ENCODE measurements at regions not wholly inside any gene's neighbourhood (a gene's known extent, or its start where the extent isn't known, plus 50 kb on each side); places are given as distances from the start of the nearest gene placed in this dataset.

DNA sequence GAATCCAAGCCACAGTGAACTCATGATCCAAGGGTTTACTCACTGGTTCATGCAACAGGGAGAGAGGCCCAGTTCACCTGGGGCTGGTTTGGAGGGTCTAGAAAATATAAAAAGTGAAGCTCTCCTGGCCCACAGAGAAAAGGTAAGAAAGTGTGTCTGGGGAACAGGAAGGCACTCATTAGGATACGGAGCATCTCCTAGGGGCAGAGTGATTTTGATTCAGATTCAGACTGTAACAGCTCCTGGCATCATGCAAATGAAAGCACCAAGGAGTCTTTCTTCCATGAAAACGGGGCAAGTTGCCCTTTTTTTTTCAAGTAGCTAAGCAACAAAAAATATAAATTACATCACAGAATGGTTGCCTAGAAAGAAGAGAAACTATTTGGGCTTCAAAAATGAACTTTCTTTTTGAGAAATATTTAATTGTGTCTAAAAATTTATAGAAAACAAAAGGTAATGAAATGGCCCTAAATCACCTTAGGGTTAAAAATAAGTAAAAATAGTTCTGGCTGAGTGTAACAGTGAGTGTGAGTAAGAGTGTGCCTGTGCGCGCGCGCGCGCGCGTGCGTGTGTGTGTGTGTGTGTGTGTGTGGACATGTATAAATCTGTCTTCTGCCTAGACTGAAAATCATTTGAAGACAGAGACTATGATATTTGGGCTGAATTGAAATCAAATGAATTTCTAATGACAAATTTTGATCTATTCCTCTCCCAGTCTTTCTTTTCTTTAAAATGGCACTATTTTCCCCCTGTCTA, 177.8 kb upstream of the ZNF462 start:
- no peak for TF ChIP-seq EZH2 (optimal IDR thresholded peaks at IDR 0.05; ENCODE audit: low read depth, low read length)
- TF ChIP-seq, protein P1, sequence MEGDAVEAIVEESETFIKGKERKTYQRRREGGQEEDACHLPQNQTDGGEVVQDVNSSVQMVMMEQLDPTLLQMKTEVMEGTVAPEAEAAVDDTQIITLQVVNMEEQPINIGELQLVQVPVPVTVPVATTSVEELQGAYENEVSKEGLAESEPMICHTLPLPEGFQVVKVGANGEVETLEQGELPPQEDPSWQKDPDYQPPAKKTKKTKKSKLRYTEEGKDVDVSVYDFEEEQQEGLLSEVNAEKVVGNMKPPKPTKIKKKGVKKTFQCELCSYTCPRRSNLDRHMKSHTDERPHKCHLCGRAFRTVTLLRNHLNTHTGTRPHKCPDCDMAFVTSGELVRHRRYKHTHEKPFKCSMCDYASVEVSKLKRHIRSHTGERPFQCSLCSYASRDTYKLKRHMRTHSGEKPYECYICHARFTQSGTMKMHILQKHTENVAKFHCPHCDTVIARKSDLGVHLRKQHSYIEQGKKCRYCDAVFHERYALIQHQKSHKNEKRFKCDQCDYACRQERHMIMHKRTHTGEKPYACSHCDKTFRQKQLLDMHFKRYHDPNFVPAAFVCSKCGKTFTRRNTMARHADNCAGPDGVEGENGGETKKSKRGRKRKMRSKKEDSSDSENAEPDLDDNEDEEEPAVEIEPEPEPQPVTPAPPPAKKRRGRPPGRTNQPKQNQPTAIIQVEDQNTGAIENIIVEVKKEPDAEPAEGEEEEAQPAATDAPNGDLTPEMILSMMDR (IDR thresholded peaks at IDR 0.05; ENCODE audit: low read length) = no peak

All from MM.1S (cell line).